ENCODE measurements at regions not wholly inside any gene's neighbourhood (a gene's known extent, or its start where the extent isn't known, plus 50 kb on each side); places are given as distances from the start of the nearest gene placed in this dataset.

DNA sequence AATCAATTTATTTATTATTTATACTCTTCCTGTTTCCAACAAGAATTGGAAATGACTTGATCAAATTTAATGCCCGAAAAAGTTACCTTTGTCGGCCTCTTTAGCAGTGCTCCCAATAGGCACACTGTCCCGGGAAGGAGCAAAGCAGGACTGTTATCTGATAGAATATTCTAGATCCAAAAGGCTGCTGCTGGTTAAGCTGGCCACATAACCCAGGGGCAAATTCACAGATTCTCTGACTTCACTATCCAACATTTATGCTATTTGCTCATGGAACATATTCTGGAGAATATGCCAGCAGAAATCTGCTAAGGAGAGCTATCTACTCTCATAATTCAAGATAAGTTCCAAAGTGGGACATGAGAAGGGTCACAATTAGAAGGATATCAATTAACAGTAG lies 100.2 kb upstream of the DMAC1 start:
- ATAC-seq = no peak
- no peak for TF ChIP-seq TCF4 (CRISPR knock-in tag; IDR thresholded peaks at IDR 0.05; ENCODE audit: borderline replicate concordance)
- TF ChIP-seq, protein P1, sequence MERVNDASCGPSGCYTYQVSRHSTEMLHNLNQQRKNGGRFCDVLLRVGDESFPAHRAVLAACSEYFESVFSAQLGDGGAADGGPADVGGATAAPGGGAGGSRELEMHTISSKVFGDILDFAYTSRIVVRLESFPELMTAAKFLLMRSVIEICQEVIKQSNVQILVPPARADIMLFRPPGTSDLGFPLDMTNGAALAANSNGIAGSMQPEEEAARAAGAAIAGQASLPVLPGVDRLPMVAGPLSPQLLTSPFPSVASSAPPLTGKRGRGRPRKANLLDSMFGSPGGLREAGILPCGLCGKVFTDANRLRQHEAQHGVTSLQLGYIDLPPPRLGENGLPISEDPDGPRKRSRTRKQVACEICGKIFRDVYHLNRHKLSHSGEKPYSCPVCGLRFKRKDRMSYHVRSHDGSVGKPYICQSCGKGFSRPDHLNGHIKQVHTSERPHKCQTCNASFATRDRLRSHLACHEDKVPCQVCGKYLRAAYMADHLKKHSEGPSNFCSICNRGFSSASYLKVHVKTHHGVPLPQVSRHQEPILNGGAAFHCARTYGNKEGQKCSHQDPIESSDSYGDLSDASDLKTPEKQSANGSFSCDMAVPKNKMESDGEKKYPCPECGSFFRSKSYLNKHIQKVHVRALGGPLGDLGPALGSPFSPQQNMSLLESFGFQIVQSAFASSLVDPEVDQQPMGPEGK (CRISPR knock-in tag; IDR thresholded peaks at IDR 0.05; ENCODE audit: borderline replicate concordance) = no peak
- no peak for TF ChIP-seq BACH2 (CRISPR knock-in tag; IDR thresholded peaks at IDR 0.05; ENCODE audit: borderline replicate concordance)
- TF ChIP-seq CSDC2 (CRISPR knock-in tag; IDR thresholded peaks at IDR 0.05) = no peak

- no peak for ATAC-seq
- no peak for TF ChIP-seq POU6F1 (CRISPR knock-in tag; IDR thresholded peaks at IDR 0.05; ENCODE audit: borderline replicate concordance, low read depth)
- no peak for TF ChIP-seq ESRRG (CRISPR knock-in tag; IDR thresholded peaks at IDR 0.05)
- TF ChIP-seq ZFP3 (CRISPR knock-in tag; IDR thresholded peaks at IDR 0.05) = no peak
- TF ChIP-seq, protein P1 (CRISPR knock-in tag; IDR thresholded peaks at IDR 0.05; ENCODE audit: borderline replicate concordance) = no peak
- no peak for TF ChIP-seq BACH2 (CRISPR knock-in tag; IDR thresholded peaks at IDR 0.05; ENCODE audit: borderline replicate concordance)
- no peak for TF ChIP-seq TSHZ2 (CRISPR knock-in tag; IDR thresholded peaks at IDR 0.05)
- TF ChIP-seq ZFP30 (CRISPR knock-in tag; IDR thresholded peaks at IDR 0.05) = no peak
- no peak for TF ChIP-seq OSR1 (CRISPR knock-in tag; IDR thresholded peaks at IDR 0.05)
- no peak for TF ChIP-seq ZNF70 (CRISPR knock-in tag; IDR thresholded peaks at IDR 0.05)
- TF ChIP-seq TOX (CRISPR knock-in tag; IDR thresholded peaks at IDR 0.05; ENCODE audit: borderline replicate concordance) = no peak
- TF ChIP-seq GLIS3 (CRISPR knock-in tag; IDR thresholded peaks at IDR 0.05) = no peak
- TF ChIP-seq SNAI2 (CRISPR knock-in tag; IDR thresholded peaks at IDR 0.05) = no peak
- no peak for TF ChIP-seq TCF4 (CRISPR knock-in tag; IDR thresholded peaks at IDR 0.05; ENCODE audit: borderline replicate concordance)
- TF ChIP-seq ZNF8 (CRISPR knock-in tag; IDR thresholded peaks at IDR 0.05) = no peak
- TF ChIP-seq RARB (CRISPR knock-in tag; IDR thresholded peaks at IDR 0.05) = no peak
- no peak for TF ChIP-seq CSRNP3 (CRISPR knock-in tag; IDR thresholded peaks at IDR 0.05)
Observed at GRCh38 chr9:7894231-7894630, 94.7 kb upstream of the DMAC1 start.

DNA sequence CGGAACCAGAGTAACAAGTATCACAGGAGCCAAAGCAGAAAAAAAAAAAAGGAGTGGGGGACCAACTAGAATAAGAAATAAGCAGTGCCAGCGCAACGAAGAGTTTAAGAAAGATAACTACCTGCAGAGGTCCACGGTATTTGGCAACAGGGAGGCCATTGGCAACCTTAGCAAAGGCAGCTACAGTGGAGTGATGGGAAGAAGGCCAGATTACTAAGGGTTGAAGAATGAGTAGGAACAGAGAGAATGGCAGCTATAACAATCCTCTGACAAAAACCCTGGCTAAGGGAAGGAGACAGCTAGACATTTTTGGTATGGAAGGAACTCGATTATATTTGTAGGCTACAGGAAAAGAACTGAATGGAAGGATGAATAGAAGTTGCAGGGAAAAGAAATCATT lies 93.4 kb upstream of the DMAC1 start:
- no peak for ATAC-seq
- TF ChIP-seq TCF4 (CRISPR knock-in tag; IDR thresholded peaks at IDR 0.05; ENCODE audit: borderline replicate concordance) = no peak
- TF ChIP-seq SNAI2 (CRISPR knock-in tag; IDR thresholded peaks at IDR 0.05) = no peak
- no peak for TF ChIP-seq ISL1 (CRISPR knock-in tag; IDR thresholded peaks at IDR 0.05)
- TF ChIP-seq ZNF8 (CRISPR knock-in tag; IDR thresholded peaks at IDR 0.05) = no peak
- no peak for TF ChIP-seq POU6F1 (CRISPR knock-in tag; IDR thresholded peaks at IDR 0.05; ENCODE audit: borderline replicate concordance, low read depth)
- TF ChIP-seq RARB (CRISPR knock-in tag; IDR thresholded peaks at IDR 0.05) = no peak
- TF ChIP-seq CREB5 (CRISPR knock-in tag; IDR thresholded peaks at IDR 0.05; ENCODE audit: low read depth) = no peak
- no peak for TF ChIP-seq ZC3H10 (CRISPR knock-in tag; IDR thresholded peaks at IDR 0.05)
- no peak for TF ChIP-seq TOX (CRISPR knock-in tag; IDR thresholded peaks at IDR 0.05; ENCODE audit: borderline replicate concordance)
- no peak for TF ChIP-seq CSRNP3 (CRISPR knock-in tag; IDR thresholded peaks at IDR 0.05)
- TF ChIP-seq ZFP3 (CRISPR knock-in tag; IDR thresholded peaks at IDR 0.05) = no peak
- TF ChIP-seq PPARA (CRISPR knock-in tag; IDR thresholded peaks at IDR 0.05; ENCODE audit: borderline replicate concordance) = no peak
- TF ChIP-seq ESRRG (CRISPR knock-in tag; IDR thresholded peaks at IDR 0.05) = no peak
- no peak for TF ChIP-seq OSR1 (CRISPR knock-in tag; IDR thresholded peaks at IDR 0.05)
- TF ChIP-seq ZFP30 (CRISPR knock-in tag; IDR thresholded peaks at IDR 0.05) = no peak

Data from SK-N-SH treated with all-trans-retinoic acid at 6 μM for 48 hours (cell line).